AG09319 (cell line): ENCODE measurements at regions not wholly inside any gene's neighbourhood (a gene's known extent, or its start where the extent isn't known, plus 50 kb on each side); places are given as distances from the start of the nearest gene placed in this dataset.
"Not testable (repeated sequence)": the region's sequence is repeated elsewhere in the genome, so short reads cannot be mapped to it uniquely, and the experiment has no call there.

ENCODE experiments used
- DNase-seq: peaks from one replicate; pipeline ENCODE4 v3.0.0-alpha.2; 2010; ENCODE audit warnings: low read depth; ENCODE audit errors: extremely low read depth
- CTCF ChIP-seq: IDR thresholded peaks from 2 replicates; pipeline ENCODE4 v1.5.1; 2011; ENCODE audit warnings: low read depth, mild to moderate bottlenecking, inconsistent platforms, low read length, moderate library complexity

GRCh38 chr3:159305017-159305416 lies 503.2 kb downstream of the MFSD1 start:
- DNase-seq = no peak

GRCh38 chr3:159316706-159317105 lies 514.9 kb downstream of the MFSD1 start:
- DNase-seq = not testable (repeated sequence)

More at GRCh38 chr3:159305017-159305416, 503.2 kb downstream of the MFSD1 start:
- no peak for TF ChIP-seq CTCF

GRCh38 chr3:159319156-159319555 lies 517.3 kb downstream of the MFSD1 start:
- no peak for TF ChIP-seq CTCF
- DNase-seq = no peak

GRCh38 chr3:159322322-159322939 lies 520.6 kb downstream of the MFSD1 start:
- peak; percentile 84 for TF ChIP-seq CTCF
- no peak for DNase-seq

- no peak for DNase-seq
- no peak for TF ChIP-seq CTCF
Observed at GRCh38 chr3:159323848-159324247, 522.0 kb downstream of the MFSD1 start.

- no peak for TF ChIP-seq CTCF
- no peak for DNase-seq
Observed at GRCh38 chr3:159326998-159327397, 525.1 kb downstream of the MFSD1 start.

- TF ChIP-seq CTCF = no peak
- DNase-seq = no peak
Observed at GRCh38 chr3:159332535-159333099, 530.8 kb downstream of the MFSD1 start.

- TF ChIP-seq CTCF = no peak
Observed at GRCh38 chr3:159339131-159339530, 537.3 kb downstream of the MFSD1 start.

More at GRCh38 chr3:159339131-159339530, 537.3 kb downstream of the MFSD1 start:
- no peak for DNase-seq
